NB4 (cell line): ENCODE measurements at regions not wholly inside any gene's neighbourhood (a gene's known extent, or its start where the extent isn't known, plus 50 kb on each side); places are given as distances from the start of the nearest gene placed in this dataset.

Source experiments
- MAX ChIP-seq: IDR thresholded peaks from 2 replicates; pipeline ENCODE4 v1.6.1; 2011; ENCODE audit warnings: low read depth, low read length
- MYC ChIP-seq: IDR thresholded peaks from 2 replicates; pipeline ENCODE4 v1.6.1; 2011; ENCODE audit warnings: low read depth, low read length
- POLR2A ChIP-seq: IDR thresholded peaks from 2 replicates; pipeline ENCODE4 v1.6.1; 2011; ENCODE audit warnings: mild to moderate bottlenecking; ENCODE audit not compliant: insufficient read length; ENCODE audit errors: extremely low read depth
- TF ChIP-seq, protein P1 (sequence below): IDR thresholded peaks from one replicate; pipeline ENCODE4 v1.5.1; 2012; ENCODE audit warnings: low read depth, low read length

GRCh38 chr5:93821891-93822415 is 80.6 kb upstream of the POU5F2 start:
- TF ChIP-seq, protein P1, sequence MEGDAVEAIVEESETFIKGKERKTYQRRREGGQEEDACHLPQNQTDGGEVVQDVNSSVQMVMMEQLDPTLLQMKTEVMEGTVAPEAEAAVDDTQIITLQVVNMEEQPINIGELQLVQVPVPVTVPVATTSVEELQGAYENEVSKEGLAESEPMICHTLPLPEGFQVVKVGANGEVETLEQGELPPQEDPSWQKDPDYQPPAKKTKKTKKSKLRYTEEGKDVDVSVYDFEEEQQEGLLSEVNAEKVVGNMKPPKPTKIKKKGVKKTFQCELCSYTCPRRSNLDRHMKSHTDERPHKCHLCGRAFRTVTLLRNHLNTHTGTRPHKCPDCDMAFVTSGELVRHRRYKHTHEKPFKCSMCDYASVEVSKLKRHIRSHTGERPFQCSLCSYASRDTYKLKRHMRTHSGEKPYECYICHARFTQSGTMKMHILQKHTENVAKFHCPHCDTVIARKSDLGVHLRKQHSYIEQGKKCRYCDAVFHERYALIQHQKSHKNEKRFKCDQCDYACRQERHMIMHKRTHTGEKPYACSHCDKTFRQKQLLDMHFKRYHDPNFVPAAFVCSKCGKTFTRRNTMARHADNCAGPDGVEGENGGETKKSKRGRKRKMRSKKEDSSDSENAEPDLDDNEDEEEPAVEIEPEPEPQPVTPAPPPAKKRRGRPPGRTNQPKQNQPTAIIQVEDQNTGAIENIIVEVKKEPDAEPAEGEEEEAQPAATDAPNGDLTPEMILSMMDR: no peak
- TF ChIP-seq POLR2A: no peak
- TF ChIP-seq MAX: no peak
- TF ChIP-seq MYC: no peak
